PC-9 (cell line): ENCODE measurements at regions not wholly inside any gene's neighbourhood (a gene's known extent, or its start where the extent isn't known, plus 50 kb on each side); places are given as distances from the start of the nearest gene placed in this dataset.

Experiments used
- BruUV-seq: library from RNA; stranded (reverse); fragments of 400-500 nt; replicated peaks from 2 replicates; lab custom pipeline; 2021; lab: Mats Ljungman, UMichigan
- CTCF ChIA-PET: fragments of 300-600 bp; sonication (Branson Sonifier 250); formaldehyde crosslinking; loops from one replicate; lab custom pipeline; 2022; ENCODE audit warnings: antibody characterized with exemption; lab: Charles Lee
- POLR2A ChIA-PET: fragments of 300-600 bp; sonication (Branson Sonifier 250); formaldehyde crosslinking; loops from one replicate; lab custom pipeline; 2022; ENCODE audit warnings: antibody characterized with exemption; ENCODE audit not compliant: unreplicated experiment; lab: Charles Lee
- DNase-seq, 2 experiments: peaks; one replicate each; pipeline versions ENCODE4 v3.0.0 to v3.0.0-alpha.2; 2015 to 2022; ENCODE audit warnings: mixed read lengths in 1 of 2
- H2AFZ ChIP-seq: fragments of 200-600 bp; sonication (generic); 2 replicates; pipeline ENCODE4 v1.8.1; 2017; ENCODE audit warnings: antibody characterized with exemption
- H3F3A ChIP-seq: fragments of 200-600 bp; sonication (generic); 2 replicates; pipeline ENCODE4 v1.8.1; 2017; ENCODE audit warnings: antibody characterized with exemption, mild to moderate bottlenecking, low read depth; ENCODE audit not compliant: insufficient read depth
- H3K27ac ChIP-seq: fragments of 200-600 bp; sonication (generic); 2 replicates; pipeline ENCODE4 v1.6.1; 2016; ENCODE audit warnings: mixed run types
- H3K27me3 ChIP-seq: fragments of 200-600 bp; sonication (generic); 2 replicates; pipeline ENCODE4 v1.6.1; 2016; ENCODE audit warnings: low read depth, mixed run types; ENCODE audit not compliant: insufficient read depth
- H3K36me3 ChIP-seq: fragments of 200-600 bp; sonication (generic); 2 replicates; pipeline ENCODE4 v1.6.1; 2016; ENCODE audit warnings: low read depth, mixed run types
- H3K4me1 ChIP-seq: fragments of 200-600 bp; sonication (generic); replicated peaks from 2 replicates; pipeline ENCODE4 v1.6.1; 2016; ENCODE audit warnings: mixed run types; ENCODE audit not compliant: insufficient read depth
- H3K4me2 ChIP-seq: fragments of 200-600 bp; sonication (generic); 2 replicates; pipeline ENCODE4 v1.6.1; 2017; ENCODE audit warnings: mixed run types
- H3K4me3 ChIP-seq: fragments of 200-600 bp; sonication (generic); 2 replicates; pipeline ENCODE4 v1.6.1; 2016; ENCODE audit warnings: mixed run types
- H3K79me2 ChIP-seq: fragments of 200-600 bp; sonication (generic); 2 replicates; pipeline ENCODE4 v1.6.1; 2017; ENCODE audit warnings: low read depth, mixed run types
- H3K9me2 ChIP-seq: fragments of 200-600 bp; sonication (generic); 2 replicates; pipeline ENCODE4 v1.8.1; 2017; ENCODE audit warnings: mild to moderate bottlenecking; ENCODE audit not compliant: insufficient read depth
- H3K9me3 ChIP-seq: fragments of 200-600 bp; sonication (generic); 2 replicates; pipeline ENCODE4 v1.8.1; 2016; ENCODE audit warnings: low read depth; ENCODE audit not compliant: insufficient read depth
- H4K20me1 ChIP-seq: fragments of 200-600 bp; sonication (generic); 2 replicates; pipeline ENCODE4 v1.8.1; 2017; ENCODE audit not compliant: insufficient read depth
- EZH2 ChIP-seq: fragments of 200-600 bp; sonication (generic); IDR thresholded peaks from 2 replicates; pipeline ENCODE4 v1.8.0; 2017; ENCODE audit warnings: antibody characterized with exemption, low read depth
- intact Hi-C: fragments of 100-400 bp; cut with micrococcal nuclease; formaldehyde crosslinking; loops from one replicate; pipeline ENCODE4 v1.10.0; 2022; ENCODE audit not compliant: unreplicated experiment
- TF ChIP-seq, protein P1 (sequence below): fragments of 200-600 bp; sonication (generic); conservative IDR thresholded peaks from 2 replicates; pipeline ENCODE4 v1.6.1; 2017; ENCODE audit warnings: mixed run types, antibody characterized with exemption, mild to moderate bottlenecking, moderate library complexity

DNA sequence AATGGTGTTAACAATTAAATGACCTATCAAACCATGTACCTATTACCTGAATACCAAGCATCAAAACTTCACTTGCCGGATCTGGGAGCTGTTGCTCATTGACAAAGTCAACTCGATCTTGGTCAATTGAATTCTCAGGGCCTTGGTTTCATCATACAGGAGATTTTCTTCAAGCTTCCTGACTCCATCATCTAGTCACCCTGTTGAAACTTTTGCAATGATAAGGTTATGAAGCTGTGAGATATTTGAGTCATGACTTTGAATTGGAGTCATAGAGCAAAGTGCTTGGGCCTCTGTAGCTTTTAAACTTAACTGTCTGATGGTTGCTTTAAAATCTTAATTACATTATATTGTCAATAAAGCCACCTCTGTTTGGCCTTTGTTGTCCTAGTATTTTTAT is 260.9 kb downstream of the COG6 start:
- no peaks in the 10 kb centered on the region for H3K79me2 ChIP-seq
- no peaks in the 10 kb centered on the region for H3K27me3 ChIP-seq
- 0 out of 2 replicates have a peak, but pooled peaks cover 4% of the 10 kb centered on the region for H3K9me2 ChIP-seq
- POLR2A ChIA-PET, result no interaction called here
- no peak overlapping the region for H3K4me3 ChIP-seq
- H2AFZ ChIP-seq, result no peak overlapping the region
- intact Hi-C loops, result no loop called here
- DNase-seq, result no peak
- no peaks in the 10 kb centered on the region for H3K36me3 ChIP-seq
- no peak overlapping the region for H3K27ac ChIP-seq
- H3F3A ChIP-seq, result no peaks in the 10 kb centered on the region
- CTCF ChIA-PET, result no interaction called here
- no peak overlapping the region for H3K4me2 ChIP-seq
- H3K9me3 ChIP-seq, result no peaks in the 10 kb centered on the region
- BruUV-seq, result no TSS peak
- TF ChIP-seq EZH2, result no peak
- TF ChIP-seq, protein P1, sequence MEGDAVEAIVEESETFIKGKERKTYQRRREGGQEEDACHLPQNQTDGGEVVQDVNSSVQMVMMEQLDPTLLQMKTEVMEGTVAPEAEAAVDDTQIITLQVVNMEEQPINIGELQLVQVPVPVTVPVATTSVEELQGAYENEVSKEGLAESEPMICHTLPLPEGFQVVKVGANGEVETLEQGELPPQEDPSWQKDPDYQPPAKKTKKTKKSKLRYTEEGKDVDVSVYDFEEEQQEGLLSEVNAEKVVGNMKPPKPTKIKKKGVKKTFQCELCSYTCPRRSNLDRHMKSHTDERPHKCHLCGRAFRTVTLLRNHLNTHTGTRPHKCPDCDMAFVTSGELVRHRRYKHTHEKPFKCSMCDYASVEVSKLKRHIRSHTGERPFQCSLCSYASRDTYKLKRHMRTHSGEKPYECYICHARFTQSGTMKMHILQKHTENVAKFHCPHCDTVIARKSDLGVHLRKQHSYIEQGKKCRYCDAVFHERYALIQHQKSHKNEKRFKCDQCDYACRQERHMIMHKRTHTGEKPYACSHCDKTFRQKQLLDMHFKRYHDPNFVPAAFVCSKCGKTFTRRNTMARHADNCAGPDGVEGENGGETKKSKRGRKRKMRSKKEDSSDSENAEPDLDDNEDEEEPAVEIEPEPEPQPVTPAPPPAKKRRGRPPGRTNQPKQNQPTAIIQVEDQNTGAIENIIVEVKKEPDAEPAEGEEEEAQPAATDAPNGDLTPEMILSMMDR, result no peak
- no peaks in the 10 kb centered on the region for H3K4me1 ChIP-seq
- no peaks in the 10 kb centered on the region for H4K20me1 ChIP-seq

DNA sequence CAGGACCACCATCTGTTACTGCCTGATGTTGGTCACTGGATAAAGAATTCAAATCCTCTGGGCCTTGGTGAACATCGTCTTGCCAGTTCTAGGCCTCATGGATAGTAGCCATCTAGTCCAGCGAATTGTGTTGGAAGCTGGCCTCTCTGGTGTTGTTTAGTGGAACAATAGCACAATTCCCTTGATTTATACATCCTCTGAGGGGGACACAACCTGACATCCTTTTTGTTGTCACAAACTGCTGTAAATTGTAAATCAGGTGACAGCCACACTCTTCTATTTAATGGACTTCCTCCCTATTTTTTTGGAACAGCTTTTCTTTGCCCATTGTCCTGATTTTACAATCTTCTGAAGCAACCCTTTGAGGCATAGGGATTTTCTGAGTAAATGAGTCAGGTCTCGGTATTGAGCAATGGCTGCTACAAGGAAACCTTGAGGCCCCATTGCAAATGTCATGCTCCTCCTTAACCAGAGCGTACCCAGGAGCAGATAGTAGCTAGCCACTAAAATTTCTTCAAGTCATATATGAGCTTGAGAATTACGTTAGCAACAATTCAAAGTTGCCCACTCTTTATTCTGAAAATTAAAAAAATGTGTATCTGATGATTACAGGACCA is 263.3 kb downstream of the COG6 start:
- Histone ChIP-seq H3K9me2 (0 out of 2 replicates have a peak, but pooled peaks cover 8% of the 10 kb centered on the region), H3K9me3 (no peaks in the 10 kb centered on the region; the same call in 1 of the 2 replicates), H3K27me3 (no peaks in the 10 kb centered on the region), H3F3A (no peaks in the 10 kb centered on the region), H3K4me2 (no peak overlapping the region), H3K79me2 (no peaks in the 10 kb centered on the region), H2AFZ (no peak overlapping the region), H3K36me3 (no peaks in the 10 kb centered on the region), H3K4me1 (no peaks in the 10 kb centered on the region), H3K4me3 (no peak overlapping the region), H4K20me1 (no peaks in the 10 kb centered on the region), H3K27ac (no peak overlapping the region)
- no peak for DNase-seq
- BruUV-seq, result no TSS peak
- ChIA-PET CTCF (interaction anchor here (0.7 kb wide), 1 partner anchor 24 kb away, joined by 3 read pairs; no protein-coding TSS in a partner anchor), POLR2A (no interaction called here)
- TF ChIP-seq, protein P1, result no peak
- no peak for TF ChIP-seq EZH2
- intact Hi-C loops, result no loop called here

DNA sequence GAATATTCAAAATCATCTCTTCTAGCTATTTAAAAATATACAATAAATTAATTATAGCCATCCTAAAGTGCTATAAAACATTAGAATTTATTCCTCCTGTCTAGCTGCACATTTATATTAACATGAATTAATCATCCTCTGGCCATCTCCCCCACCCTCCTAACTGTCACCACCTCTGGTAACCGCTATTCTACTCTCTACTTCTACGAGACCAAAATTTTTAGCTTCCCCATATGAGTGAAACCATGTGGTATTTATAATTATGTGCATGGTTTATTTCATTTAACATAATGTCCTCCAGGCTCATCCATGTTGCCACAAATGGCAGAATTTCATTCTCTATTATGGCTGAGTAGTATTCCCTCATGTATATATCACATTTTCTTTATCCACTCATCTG is 265.2 kb downstream of the COG6 start:
- Histone ChIP-seq H3K9me3 (no peaks in the 10 kb centered on the region; the same call in 1 of the 2 replicates), H3K79me2 (no peaks in the 10 kb centered on the region), H2AFZ (no peak overlapping the region), H3K4me3 (no peak overlapping the region), H3K9me2 (0 out of 2 replicates have a peak, but pooled peaks cover 8% of the 10 kb centered on the region), H3K27ac (no peak overlapping the region), H3K4me2 (no peak overlapping the region), H4K20me1 (no peaks in the 10 kb centered on the region), H3K27me3 (no peaks in the 10 kb centered on the region), H3K36me3 (no peaks in the 10 kb centered on the region), H3K4me1 (no peaks in the 10 kb centered on the region), H3F3A (no peaks in the 10 kb centered on the region)
- ChIA-PET CTCF (no interaction called here), POLR2A (no interaction called here)
- no TSS peak for BruUV-seq
- no peak for DNase-seq
- intact Hi-C loops, result no loop called here
- TF ChIP-seq EZH2, result no peak
- TF ChIP-seq, protein P1, result no peak
